ENCODE measurements at regions not wholly inside any gene's neighbourhood (a gene's known extent, or its start where the extent isn't known, plus 50 kb on each side); places are given as distances from the start of the nearest gene placed in this dataset.

DNA sequence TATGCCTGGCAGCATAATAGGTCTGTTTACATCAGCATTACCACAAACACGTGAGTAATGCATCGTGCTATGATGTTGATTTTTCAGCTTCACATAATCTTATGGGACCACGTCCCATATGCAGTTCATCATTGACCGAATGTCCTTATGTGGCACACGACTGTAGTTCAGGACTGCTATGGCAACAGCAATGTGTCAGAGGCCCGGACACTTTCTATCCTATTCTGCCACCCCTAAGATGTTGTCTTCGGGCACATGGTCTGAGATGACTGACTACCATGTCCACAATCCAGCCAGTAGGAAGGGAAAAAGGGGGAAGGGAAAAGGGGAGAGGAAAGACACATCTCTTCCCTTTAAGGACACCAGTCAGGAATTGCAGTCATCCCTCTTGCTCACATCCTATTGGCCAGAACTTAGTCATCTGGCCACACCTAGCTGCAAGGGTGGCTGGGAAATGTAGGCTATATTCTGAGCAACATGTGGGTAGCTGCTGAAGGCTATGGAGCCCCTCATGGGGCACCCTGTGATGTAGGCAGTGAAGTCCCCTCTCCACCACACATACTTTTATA is 196.0 kb upstream of the RBPJ start:
- H4K20me1 ChIP-seq (ENCODE audit: insufficient read depth): no peaks in the 10 kb centered on the region
- intact Hi-C loops (cut with micrococcal nuclease; ENCODE audit: unreplicated experiment): loop anchor here (5.0 kb wide), 1 partner anchor 38 kb away; no protein-coding TSS in a partner anchor
- BruUV-seq (replicated peaks): no TSS peak
- H3K27ac ChIP-seq: no peak overlapping the region
- H3K79me2 ChIP-seq (ENCODE audit: low read depth): no peaks in the 10 kb centered on the region
- CTCF ChIA-PET: no interaction called here
- no peaks in the 10 kb centered on the region; the same call in 1 of the 2 replicates for H3F3A ChIP-seq (ENCODE audit: insufficient read depth, low read depth)
- H3K9me3 ChIP-seq (ENCODE audit: insufficient read depth, low read depth): no peaks in the 10 kb centered on the region
- no peak overlapping the region for H3K4me2 ChIP-seq
- POLR2A ChIA-PET (ENCODE audit: unreplicated experiment): no interaction called here
- no peak for DNase-seq
- H3K36me3 ChIP-seq (ENCODE audit: low read depth): no peaks in the 10 kb centered on the region
- no peaks in the 10 kb centered on the region for H3K9me2 ChIP-seq (ENCODE audit: insufficient read depth)
- no peak overlapping the region for H3K4me3 ChIP-seq
- no peaks in the 10 kb centered on the region for H3K27me3 ChIP-seq (ENCODE audit: insufficient read depth, low read depth)
- H2AFZ ChIP-seq: no peak overlapping the region
- TF ChIP-seq, protein P1, sequence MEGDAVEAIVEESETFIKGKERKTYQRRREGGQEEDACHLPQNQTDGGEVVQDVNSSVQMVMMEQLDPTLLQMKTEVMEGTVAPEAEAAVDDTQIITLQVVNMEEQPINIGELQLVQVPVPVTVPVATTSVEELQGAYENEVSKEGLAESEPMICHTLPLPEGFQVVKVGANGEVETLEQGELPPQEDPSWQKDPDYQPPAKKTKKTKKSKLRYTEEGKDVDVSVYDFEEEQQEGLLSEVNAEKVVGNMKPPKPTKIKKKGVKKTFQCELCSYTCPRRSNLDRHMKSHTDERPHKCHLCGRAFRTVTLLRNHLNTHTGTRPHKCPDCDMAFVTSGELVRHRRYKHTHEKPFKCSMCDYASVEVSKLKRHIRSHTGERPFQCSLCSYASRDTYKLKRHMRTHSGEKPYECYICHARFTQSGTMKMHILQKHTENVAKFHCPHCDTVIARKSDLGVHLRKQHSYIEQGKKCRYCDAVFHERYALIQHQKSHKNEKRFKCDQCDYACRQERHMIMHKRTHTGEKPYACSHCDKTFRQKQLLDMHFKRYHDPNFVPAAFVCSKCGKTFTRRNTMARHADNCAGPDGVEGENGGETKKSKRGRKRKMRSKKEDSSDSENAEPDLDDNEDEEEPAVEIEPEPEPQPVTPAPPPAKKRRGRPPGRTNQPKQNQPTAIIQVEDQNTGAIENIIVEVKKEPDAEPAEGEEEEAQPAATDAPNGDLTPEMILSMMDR (conservative IDR thresholded peaks at IDR 0.05): no peak
- no peak for TF ChIP-seq EZH2 (IDR thresholded peaks at IDR 0.05; ENCODE audit: low read depth)
- H3K4me1 ChIP-seq (replicated peaks; ENCODE audit: insufficient read depth): 0 out of 2 replicates have a peak, but pooled peaks cover 4% of the 10 kb centered on the region

DNA sequence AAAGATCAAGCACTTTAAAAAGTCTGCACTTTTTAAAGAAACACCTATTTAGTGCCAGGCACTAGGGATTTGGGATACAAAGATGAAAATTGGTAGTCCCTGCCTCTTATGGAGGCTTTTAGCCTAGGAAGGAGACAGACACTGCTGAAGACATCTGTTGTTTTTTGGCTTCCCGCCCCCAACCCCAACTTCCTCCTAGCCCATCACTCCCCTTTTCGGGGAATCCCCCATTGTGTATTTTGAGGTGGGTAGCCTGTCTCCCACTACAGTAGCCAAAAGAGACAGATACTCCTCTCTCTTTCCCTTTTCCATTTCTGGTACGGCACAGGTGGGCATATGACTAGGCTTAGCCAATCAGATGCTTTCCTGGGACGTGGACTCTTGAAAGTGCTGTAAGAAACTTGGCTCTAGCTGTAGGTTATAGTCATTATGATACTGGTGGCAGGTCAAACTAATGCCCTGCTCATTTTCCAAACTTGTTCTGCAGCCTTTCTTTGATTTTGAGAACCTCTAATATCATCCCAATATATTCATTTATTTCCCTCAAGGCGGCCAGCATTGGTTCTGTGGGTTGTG is 194.6 kb upstream of the RBPJ start:
- H3K4me1 ChIP-seq (replicated peaks; ENCODE audit: insufficient read depth): 0 out of 2 replicates have a peak, but pooled peaks cover 4% of the 10 kb centered on the region
- no peaks in the 10 kb centered on the region for H3K27me3 ChIP-seq (ENCODE audit: insufficient read depth, low read depth)
- H3F3A ChIP-seq (ENCODE audit: insufficient read depth, low read depth): no peaks in the 10 kb centered on the region; the same call in 1 of the 2 replicates
- no peak overlapping the region for H3K27ac ChIP-seq
- H3K4me3 ChIP-seq: no peak overlapping the region
- no peaks in the 10 kb centered on the region for H4K20me1 ChIP-seq (ENCODE audit: insufficient read depth)
- ChIA-PET CTCF (no interaction called here), POLR2A (ENCODE audit: unreplicated experiment) (no interaction called here)
- TF ChIP-seq, protein P1 (conservative IDR thresholded peaks at IDR 0.05): no peak
- no peak for TF ChIP-seq EZH2 (IDR thresholded peaks at IDR 0.05; ENCODE audit: low read depth)
- no peaks in the 10 kb centered on the region for H3K9me2 ChIP-seq (ENCODE audit: insufficient read depth)
- no TSS peak for BruUV-seq (replicated peaks)
- H3K79me2 ChIP-seq (ENCODE audit: low read depth): no peaks in the 10 kb centered on the region
- no peaks in the 10 kb centered on the region for H3K36me3 ChIP-seq (ENCODE audit: low read depth)
- no peaks in the 10 kb centered on the region for H3K9me3 ChIP-seq (ENCODE audit: insufficient read depth, low read depth)
- DNase-seq: no peak
- no peak overlapping the region for H3K4me2 ChIP-seq
- intact Hi-C loops (cut with micrococcal nuclease; ENCODE audit: unreplicated experiment): loop anchor here (5.0 kb wide), 1 partner anchor 39 kb away; no protein-coding TSS in a partner anchor
- H2AFZ ChIP-seq: no peak overlapping the region

DNA sequence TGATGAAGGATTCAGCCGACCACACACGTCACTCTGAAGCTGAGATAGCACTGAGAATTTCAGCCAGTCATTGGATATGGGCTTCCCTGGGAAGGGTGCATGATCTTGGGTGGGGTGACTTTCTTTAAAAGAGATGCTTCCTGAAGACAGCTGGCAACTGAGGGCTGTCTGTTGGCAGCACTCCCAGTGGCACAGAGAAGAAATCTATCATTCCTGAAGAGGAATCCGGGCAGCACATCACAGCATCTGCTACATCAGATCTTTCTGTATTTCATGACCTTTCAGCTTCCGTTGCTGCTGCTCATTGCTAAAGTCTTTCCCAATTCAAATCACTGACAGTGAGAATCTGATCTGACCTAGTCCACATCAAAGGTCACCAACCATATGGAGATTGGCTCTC is 193.8 kb upstream of the RBPJ start:
- ChIA-PET POLR2A (ENCODE audit: unreplicated experiment) (no interaction called here), CTCF (no interaction called here)
- TF ChIP-seq, protein P1 (conservative IDR thresholded peaks at IDR 0.05): no peak
- TF ChIP-seq EZH2 (IDR thresholded peaks at IDR 0.05; ENCODE audit: low read depth): no peak
- H3K9me2 ChIP-seq (ENCODE audit: insufficient read depth): no peaks in the 10 kb centered on the region
- H3K79me2 ChIP-seq (ENCODE audit: low read depth): no peaks in the 10 kb centered on the region
- no peak overlapping the region for H3K4me2 ChIP-seq
- intact Hi-C loops (cut with micrococcal nuclease; ENCODE audit: unreplicated experiment): loop anchor here (5.0 kb wide), 1 partner anchor 40 kb away; no protein-coding TSS in a partner anchor
- H2AFZ ChIP-seq: no peak overlapping the region
- DNase-seq: no peak
- H3K27me3 ChIP-seq (ENCODE audit: insufficient read depth, low read depth): no peaks in the 10 kb centered on the region
- no peaks in the 10 kb centered on the region for H3K9me3 ChIP-seq (ENCODE audit: insufficient read depth, low read depth)
- H3K27ac ChIP-seq: no peak overlapping the region
- no peak overlapping the region for H3K4me3 ChIP-seq
- BruUV-seq (replicated peaks): no TSS peak
- 0 out of 2 replicates have a peak, but pooled peaks cover 4% of the 10 kb centered on the region for H3K4me1 ChIP-seq (replicated peaks; ENCODE audit: insufficient read depth)
- no peaks in the 10 kb centered on the region for H3K36me3 ChIP-seq (ENCODE audit: low read depth)
- no peaks in the 10 kb centered on the region; the same call in 1 of the 2 replicates for H3F3A ChIP-seq (ENCODE audit: insufficient read depth, low read depth)
- no peaks in the 10 kb centered on the region for H4K20me1 ChIP-seq (ENCODE audit: insufficient read depth)

Data from PC-9 (cell line).